Adrenal gland (tissue), 5 donors: ENCODE measurements at regions not wholly inside any gene's neighbourhood (a gene's known extent, or its start where the extent isn't known, plus 50 kb on each side); places are given as distances from the start of the nearest gene placed in this dataset.

Source experiments
- POLR2A ChIP-seq, 2 donors: fragments of 450-650 bp; IDR thresholded peaks; one replicate each; pipeline ENCODE4 v1.6.1; 2017; ENCODE audit warnings: antibody characterized with exemption in 2 of 2, mild to moderate bottlenecking in 2 of 2, moderate library complexity in 1 of 2
- TF ChIP-seq, protein P1 (sequence below), 6 experiments: fragments of 450-650 bp in 4 of 6; fragments of 200-600 bp in 2 of 6; sonication (generic) in 1 of 6; IDR thresholded peaks; 1 replicate in 5 of 6; 2 replicates in 1 of 6; pipeline versions ENCODE4 v1.5.1 to v1.8.0; 2016 to 2021; ENCODE audit warnings: antibody characterized with exemption in 6 of 6, mild to moderate bottlenecking in 2 of 6, moderate library complexity in 1 of 6
- donor health status: DM: no; HTN: no; CAD: no.

DNA sequence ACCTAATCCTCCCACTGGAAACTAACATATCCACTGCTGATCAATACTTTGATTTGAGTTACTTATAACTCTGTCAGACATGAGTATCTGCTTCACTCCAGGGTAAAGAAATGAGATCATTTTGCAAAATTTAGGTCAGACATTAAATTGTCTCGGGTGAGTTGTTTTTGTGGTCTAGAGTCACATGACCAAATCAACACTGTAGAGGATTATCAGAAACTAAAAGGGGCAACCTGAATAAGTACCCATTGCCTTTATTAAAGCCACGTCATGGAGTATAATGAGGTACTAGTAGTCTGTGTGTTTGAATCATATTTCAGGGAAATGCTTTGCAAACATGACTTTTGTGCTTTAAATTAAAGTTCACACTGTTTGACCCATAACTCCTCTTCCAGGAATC lies 107.7 kb upstream of the ADO start:
- TF ChIP-seq POLR2A (IDR thresholded peaks at IDR 0.05): no peak
- TF ChIP-seq, protein P1, sequence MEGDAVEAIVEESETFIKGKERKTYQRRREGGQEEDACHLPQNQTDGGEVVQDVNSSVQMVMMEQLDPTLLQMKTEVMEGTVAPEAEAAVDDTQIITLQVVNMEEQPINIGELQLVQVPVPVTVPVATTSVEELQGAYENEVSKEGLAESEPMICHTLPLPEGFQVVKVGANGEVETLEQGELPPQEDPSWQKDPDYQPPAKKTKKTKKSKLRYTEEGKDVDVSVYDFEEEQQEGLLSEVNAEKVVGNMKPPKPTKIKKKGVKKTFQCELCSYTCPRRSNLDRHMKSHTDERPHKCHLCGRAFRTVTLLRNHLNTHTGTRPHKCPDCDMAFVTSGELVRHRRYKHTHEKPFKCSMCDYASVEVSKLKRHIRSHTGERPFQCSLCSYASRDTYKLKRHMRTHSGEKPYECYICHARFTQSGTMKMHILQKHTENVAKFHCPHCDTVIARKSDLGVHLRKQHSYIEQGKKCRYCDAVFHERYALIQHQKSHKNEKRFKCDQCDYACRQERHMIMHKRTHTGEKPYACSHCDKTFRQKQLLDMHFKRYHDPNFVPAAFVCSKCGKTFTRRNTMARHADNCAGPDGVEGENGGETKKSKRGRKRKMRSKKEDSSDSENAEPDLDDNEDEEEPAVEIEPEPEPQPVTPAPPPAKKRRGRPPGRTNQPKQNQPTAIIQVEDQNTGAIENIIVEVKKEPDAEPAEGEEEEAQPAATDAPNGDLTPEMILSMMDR (IDR thresholded peaks at IDR 0.05): no peak
